Hippocampal formation (tissue), 2 donors: ENCODE measurements at regions not wholly inside any gene's neighbourhood (a gene's known extent, or its start where the extent isn't known, plus 50 kb on each side); places are given as distances from the start of the nearest gene placed in this dataset.

Experiments
- DNase-seq, 2 donors: peaks; one replicate each; lab custom pipeline; 2025; lab: John Stamatoyannopoulos, UW

DNA sequence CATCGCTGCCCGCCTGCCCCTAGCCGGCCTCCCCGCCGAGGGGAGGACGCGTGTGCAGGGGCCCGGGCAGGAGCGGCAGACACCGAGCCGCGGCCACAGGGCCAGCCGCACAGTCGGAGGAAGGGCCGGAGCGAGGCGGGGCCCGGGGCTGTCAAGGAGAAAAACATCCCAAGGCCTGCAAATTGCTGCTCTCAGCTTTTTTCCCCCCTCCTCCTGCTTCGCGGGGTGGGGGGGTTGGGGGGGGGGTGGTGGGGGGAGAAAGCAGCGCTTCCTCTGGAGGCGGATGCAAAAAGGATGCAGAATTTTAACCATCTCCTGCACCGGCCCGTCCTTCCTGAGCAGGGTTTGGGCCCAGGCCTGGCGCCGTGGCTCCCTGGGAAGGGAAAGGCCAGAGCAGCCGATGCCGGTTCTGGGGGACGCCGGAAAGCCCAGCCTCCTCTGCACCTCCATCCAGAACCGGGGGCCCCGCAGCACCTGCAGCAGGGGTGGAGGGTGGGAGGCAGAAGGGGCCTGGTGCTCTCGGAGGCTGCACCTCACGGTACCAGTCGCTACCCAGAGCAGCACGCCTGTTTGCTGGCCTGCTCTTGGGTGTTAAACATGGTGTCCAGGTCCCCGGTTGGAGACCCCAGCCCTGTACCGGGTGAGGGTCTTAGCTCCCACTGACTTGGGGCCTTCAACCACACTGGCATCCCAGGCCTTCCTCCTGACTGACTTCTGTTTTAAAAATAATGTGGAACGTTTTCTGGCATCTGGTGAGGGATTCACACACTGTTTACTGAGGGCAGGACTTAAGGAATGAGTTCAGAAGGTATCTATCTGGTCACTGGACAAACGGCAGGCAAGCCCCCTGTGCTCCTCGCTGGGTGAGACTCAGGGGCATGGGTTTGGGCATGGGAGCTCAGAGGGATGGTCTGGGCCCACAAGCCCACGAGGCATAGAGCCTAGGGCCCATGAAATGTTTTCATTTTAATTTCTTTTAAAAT, 77.4 kb upstream of the WNT7B start:
- DNase-seq = peak; percentile 80 to 89

DNA sequence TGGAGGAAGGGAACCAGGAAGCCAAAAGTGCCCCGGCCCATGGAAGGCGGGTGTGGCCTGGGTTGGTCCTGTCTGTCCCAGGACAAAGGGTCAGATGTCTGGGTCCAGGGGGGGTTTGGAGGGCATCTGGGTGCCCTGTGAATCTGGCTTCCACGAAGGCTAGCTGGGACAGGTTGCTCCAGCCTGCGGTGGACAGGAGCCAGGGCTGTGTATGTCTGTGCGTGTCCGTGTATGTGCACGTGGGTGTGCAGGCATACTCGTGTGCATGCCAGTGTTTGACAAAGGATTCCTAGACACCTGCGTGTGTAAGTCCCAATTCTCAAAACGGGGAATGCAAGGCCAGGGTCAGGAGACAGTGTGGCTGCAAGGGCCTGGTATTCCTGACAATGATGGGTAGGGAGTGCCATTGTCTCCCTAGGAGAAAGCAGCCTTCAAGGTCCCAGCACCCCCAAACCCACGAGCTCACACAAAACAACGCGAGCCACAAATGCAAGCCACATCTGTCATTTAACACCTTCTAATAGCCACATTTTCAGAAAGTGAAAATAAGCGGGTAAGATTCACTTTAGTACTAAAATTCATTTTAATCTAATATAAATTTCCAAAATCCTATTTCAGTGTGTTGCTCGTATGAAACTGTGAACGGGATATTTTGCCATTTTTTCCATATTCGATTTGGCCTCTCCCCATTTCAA, 78.4 kb upstream of the WNT7B start:
- no peak for DNase-seq

- DNase-seq = peak; percentile 91 to 93
Observed at GRCh38 chr22:46055911-46056545, 79.1 kb upstream of the WNT7B start.

DNA sequence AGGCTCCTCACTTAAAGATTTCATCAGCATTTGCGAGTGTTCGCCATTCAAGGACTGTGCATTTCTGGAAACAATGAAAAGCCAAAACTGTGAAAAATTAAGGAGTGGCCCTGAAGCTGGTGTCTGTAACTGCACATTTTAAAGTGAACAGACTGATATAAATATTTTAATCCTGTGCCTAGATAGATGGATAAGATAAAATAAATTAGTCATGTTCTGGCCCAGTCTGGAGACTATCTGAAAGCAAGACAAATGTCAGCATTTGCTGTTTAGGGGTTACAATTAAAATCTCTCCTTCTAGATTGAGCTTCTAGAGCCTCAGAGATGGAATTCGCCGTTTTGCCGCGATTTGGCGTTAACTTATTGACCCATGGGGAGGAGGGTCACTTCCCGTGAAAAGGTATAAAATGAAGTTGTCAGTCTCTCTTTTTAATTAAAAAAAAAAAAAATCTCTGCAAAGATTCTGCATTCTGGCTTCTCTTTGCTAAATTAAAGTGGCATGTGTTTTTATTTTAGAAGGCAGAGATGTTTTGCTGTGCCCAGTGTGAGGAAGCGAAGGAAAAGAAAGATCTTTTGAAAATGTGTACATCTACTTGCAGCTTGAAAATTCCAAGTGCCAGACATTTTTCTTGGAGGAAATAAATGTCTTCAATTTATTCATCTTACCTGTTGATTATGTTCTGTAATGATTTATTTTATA, 79.7 kb upstream of the WNT7B start:
- no peak for DNase-seq

- no peak for DNase-seq
Observed at GRCh38 chr22:46057246-46058090, 80.5 kb upstream of the WNT7B start.

DNA sequence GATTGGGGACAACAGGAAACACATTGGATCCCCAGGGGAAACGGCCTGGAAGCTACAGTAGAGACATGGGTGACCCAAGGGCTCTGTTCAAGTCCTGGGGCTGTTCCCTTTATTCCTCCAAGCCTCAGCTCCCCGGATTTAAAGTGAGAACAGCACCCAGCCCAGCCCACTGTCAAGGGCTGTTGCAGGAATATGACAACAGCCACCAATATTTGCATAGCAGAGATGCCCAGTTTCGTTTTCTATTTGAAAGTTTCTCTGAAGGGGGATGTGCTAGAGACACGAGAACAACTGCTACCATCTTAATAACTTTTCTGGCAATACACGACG, 81.1 kb upstream of the WNT7B start:
- peak in 1 of 2 donors; percentile 41 for DNase-seq

DNA sequence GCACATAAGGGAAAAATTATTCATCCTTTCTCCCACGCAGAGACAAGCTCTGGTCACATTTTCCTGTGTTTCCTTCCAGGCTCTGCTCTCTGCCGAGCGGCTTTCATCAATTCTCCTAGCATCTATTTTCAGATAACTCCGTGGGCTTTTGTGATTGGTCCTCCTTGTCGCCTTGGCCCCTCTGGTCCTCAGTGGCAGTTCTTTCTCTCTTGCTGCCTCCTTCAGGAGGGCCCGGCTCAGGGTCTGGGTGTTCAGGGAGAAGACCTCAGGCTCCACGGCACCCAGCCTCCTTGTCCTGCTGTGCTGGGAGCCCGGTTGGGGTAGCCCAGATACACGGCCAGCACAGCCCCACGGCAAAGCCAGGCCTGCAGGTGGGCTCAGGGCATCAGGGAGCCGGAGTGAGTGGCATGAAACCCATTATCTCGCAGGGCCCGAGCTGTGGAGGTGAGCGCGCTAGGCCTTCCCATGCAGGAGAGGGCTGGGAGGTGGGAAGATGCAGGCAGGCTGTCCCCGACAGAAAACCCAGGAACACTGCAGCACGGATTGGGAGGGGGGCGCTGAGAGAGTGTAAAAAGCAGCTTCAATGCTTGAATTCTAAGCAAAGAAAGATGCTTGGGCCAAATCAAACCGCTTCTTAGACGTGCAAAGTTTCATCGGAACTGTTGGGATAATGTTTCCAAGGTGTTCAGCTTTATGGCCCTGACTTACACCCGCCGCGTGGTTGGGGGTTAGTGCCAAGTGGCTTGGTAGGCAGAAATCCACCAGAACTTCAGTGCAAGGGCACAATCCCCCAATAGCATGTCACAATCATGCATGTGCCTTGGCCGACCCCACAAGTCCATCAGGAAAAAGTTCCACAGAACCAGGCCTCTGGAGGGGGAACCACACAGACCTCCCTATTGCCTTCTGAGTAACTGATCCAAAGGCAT, 81.9 kb upstream of the WNT7B start:
- DNase-seq = peak in 1 of 2 donors; percentile 43

- no peak for DNase-seq
Observed at GRCh38 chr22:46060292-46061123, 83.5 kb upstream of the WNT7B start.

- DNase-seq = no peak
Observed at GRCh38 chr22:46061124-46061500, 84.2 kb upstream of the WNT7B start.

DNA sequence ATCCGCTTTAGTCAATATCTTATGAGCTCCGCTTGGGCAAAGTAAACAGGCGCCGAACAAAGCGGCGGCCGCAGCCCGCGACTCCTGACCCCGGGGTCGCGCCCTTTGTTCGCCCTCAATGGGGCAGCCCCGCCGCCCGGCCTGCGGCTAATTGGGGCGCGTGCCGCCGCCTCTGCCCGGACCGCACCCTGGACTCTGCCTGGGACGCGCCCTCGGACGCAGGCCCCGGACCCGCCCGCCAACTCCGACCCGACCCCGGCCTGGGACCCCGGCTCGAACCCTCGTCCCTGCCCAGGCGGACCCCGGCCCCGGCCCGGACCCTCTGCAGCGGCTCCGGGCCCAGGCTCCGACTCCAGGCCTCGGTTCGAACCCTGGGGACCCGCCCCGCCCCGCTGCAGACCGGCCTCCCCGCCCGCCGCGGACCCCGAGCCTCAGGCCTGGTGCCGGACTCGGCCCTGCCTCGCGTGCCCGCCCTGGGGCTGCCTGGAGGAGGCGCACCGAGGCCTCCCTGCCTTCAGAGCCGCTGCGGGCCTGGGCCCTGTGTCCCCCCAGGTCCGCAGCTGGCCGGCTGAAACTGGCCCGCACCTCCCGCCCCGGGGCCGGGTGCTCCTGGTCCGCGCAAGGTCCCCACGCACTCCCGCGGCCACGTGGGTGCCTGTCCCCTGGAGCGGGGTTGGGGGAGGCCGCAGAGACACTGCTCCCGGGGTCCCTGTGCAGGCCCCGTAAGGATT, 84.7 kb upstream of the WNT7B start:
- no peak for DNase-seq

DNA sequence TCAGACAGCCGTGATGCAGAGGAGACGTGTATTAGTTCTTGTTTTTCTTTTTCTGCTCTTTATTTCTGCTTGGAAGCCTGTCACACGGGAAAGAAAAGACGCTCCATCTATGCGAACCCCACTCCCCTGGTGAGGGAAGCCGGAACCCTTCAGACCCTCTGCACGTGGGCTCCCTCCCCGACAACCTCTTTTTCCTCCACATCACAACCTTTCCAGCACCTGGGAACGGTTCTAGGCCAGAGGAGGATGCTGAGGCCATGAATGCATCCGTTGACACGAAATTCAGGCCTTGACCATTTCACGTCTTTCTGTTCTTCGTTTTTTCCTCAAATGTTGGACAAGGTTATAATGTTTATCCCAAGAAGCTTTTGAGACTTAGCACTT, 85.3 kb upstream of the WNT7B start:
- DNase-seq = no peak

DNA sequence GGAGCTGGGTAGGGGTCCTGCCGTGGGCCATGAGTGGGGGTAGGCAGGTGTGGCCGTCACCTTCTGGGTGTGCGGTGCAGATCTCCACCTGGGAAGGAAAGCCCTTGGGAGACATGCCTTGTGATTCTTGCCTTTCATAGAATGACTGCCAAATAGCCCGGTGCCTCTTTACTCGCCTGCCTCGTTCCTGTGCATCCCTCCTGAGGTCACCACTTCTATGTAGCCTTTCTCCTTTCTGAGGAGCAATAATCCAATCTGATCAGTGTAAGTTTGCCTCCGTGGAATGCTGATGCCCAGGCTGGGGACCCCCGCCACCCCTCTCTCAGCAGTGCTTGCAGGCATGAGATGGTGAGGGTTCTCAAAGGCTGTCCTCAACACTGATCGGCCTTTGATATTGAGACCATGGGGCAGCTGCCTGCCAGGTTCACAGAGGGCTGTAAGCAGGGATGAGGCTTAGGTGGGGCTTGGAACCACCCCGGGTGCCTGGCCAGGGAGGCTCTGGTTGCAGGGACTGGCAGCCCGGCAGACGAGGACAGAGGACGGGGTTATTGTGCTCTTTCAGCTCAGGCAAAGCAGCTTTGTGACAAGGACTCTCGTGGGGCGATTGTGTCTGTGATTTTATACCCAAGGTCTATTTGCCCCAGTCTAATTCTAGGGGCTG, 86.1 kb upstream of the WNT7B start:
- DNase-seq = peak in 1 of 2 donors; percentile 42

DNA sequence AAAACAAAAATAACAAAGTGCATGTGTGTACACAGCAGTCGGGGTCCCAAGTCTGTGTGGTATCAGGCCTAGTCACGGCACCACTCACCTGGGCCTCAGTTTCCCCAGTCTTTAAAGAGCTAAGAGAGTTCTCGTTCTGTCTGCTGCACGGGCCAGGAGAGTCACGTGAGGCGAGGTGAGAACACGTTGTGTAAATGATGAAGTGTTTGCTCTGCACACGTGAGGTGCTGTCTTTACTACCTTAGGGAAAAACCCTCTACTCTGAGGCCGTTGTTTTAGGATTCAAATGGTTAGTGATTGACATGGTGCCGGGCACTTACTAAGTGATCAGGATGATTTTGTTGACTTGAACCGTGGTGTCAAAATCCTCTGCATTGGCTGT, 86.5 kb upstream of the PPARA start:
- DNase-seq = no peak

GRCh38 chr22:46064228-46064965, 85.9 kb upstream of the PPARA start:
- DNase-seq = peak in 1 of 2 donors; percentile 41

DNA sequence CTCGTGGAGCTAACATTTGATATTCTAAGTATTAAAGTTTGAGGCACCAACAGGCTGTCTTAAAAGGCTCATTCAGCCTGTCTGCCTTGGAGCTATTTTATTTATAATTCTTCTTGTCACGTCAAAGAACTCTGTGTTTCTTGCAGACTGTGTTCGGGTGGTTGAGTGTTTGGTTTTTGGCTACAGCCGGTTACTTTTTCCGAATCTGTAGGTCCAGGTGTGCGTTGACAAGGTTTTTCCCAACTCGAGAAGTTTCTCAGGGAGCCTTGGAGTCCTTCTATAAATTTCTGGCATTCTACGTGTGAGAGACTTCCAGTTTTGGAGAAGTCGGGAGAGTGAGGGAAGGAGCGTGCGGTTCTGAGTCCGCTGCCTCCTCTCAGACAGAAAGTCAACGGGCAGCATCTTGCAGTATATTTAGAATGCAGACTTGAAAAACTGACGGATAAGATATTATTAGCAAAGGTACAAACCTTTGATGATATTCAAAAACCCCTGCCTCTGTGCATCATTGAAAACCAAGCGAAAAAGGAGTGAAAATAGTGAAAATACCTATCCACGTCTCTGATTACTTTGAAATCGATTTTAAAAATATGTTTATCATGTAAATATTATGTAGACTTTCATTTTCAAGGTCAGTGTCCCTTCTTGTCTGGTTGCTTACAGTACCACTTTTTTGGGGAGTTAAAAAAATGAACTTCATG, 85.2 kb upstream of the PPARA start:
- DNase-seq = peak; percentile 29 to 68

DNA sequence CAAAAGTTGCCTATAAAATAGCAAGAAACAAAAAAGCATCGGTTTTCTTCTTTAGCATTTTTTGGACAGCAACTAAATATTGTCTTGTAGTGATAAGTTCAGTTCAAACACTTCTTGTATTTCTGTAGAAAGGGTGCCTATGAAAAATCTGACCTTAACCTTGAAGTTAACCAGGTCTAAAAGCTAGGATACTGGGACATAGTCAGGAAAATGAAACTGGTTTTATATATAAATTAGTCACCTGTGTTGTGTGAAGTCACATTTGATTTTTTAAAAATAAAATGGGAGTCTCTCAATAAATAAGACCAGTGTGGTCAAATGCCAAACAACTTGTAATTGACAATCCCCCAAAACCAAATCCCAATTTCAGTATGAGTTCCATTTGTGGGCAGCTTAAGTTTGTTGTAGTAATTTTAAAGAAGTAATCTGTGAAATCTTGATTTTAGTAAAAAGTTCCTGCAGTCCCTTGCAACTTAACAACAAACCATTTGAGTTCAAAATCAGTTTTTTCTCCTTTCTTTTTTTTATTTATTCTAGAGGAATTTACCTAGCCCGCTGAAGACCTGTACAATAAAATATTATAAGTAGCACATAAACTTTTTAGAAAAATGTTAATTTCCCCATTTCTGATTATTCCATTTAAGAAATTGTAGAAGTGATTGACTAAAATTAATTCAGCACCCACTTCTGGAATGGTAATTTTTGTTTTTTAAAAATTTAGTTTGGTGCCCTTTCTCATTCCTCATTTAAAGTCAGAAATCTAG, 84.5 kb upstream of the PPARA start:
- DNase-seq = no peak
